Left ventricle myocardium inferior (tissue), 1 donor: ENCODE measurements at regions not wholly inside any gene's neighbourhood (a gene's known extent, or its start where the extent isn't known, plus 50 kb on each side); places are given as distances from the start of the nearest gene placed in this dataset.

Experiments used
- DNase-seq: peaks from one replicate; pipeline ENCODE4 v3.0.0-alpha.2; 2020
- H3K27ac ChIP-seq: fragments of 200-600 bp; replicated peaks from 2 replicates; pipeline ENCODE4 v1.8.0; 2021
- H3K27me3 ChIP-seq: fragments of 200-600 bp; 2 replicates; pipeline ENCODE4 v1.8.0; 2021; ENCODE audit warnings: low read depth
- H3K36me3 ChIP-seq: fragments of 200-600 bp; 2 replicates; pipeline ENCODE4 v1.8.0; 2021
- H3K4me1 ChIP-seq: fragments of 200-600 bp; 2 replicates; pipeline ENCODE4 v1.8.0; 2021
- H3K4me3 ChIP-seq: fragments of 200-600 bp; 2 replicates; pipeline ENCODE4 v1.8.0; 2021; ENCODE audit warnings: mild to moderate bottlenecking, moderate library complexity
- H3K9me3 ChIP-seq: fragments of 200-600 bp; replicated peaks from 2 replicates; pipeline ENCODE4 v1.8.0; 2021
- intact Hi-C: fragments of 100-400 bp; cut with micrococcal nuclease; formaldehyde crosslinking; loops from one replicate; pipeline ENCODE4 v1.11.0; 2022
- TF ChIP-seq, protein P1 (sequence below): fragments of 200-600 bp; IDR thresholded peaks from 2 replicates; pipeline ENCODE4 v1.8.0; 2021; ENCODE audit warnings: antibody characterized with exemption, mild to moderate bottlenecking, borderline replicate concordance
- donor health status: DM: no; HTN: yes; CAD: no; lungs with severe emphysema.

DNA sequence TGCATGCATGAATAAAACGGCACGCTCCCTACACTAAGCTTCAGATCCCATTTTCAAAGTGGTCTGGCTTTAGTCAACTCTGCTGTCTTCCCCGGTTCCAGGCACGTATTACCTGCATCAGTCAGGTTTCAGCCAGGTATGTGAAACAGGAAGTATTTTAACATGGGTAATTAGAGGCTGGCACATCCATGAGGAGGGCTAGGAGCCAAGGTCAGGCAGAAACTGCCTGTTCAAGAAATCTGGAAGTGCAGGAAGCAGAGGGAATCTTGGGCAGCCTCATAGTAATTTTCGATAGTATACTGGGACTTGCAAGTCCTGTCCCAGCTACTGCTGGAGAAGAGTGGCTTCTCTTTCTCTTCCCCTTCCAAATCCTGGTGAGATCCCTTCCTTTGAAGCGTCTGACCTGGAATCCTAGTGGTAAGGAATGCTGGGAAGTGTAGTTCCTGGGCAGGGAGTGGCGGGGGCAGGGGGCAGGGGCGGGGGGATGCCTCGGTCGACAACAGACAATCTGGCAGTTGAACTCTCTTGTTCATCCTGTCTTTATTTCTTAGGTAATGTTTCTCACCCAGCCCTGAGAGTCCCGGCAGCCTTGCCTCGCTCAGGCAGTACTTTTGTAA, 403.1 kb downstream of the TLE4 start:
- Histone ChIP-seq H3K27ac (no peak overlapping the region), H3K36me3 (no peaks in the 10 kb centered on the region), H3K9me3 (no peaks in the 10 kb centered on the region), H3K4me3 (no peak overlapping the region), H3K27me3 (peaks cover 61% of the 10 kb centered on the region), H3K4me1 (no peaks in the 10 kb centered on the region)
- TF ChIP-seq, protein P1, sequence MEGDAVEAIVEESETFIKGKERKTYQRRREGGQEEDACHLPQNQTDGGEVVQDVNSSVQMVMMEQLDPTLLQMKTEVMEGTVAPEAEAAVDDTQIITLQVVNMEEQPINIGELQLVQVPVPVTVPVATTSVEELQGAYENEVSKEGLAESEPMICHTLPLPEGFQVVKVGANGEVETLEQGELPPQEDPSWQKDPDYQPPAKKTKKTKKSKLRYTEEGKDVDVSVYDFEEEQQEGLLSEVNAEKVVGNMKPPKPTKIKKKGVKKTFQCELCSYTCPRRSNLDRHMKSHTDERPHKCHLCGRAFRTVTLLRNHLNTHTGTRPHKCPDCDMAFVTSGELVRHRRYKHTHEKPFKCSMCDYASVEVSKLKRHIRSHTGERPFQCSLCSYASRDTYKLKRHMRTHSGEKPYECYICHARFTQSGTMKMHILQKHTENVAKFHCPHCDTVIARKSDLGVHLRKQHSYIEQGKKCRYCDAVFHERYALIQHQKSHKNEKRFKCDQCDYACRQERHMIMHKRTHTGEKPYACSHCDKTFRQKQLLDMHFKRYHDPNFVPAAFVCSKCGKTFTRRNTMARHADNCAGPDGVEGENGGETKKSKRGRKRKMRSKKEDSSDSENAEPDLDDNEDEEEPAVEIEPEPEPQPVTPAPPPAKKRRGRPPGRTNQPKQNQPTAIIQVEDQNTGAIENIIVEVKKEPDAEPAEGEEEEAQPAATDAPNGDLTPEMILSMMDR = no peak
- intact Hi-C loops = no loop called here
- DNase-seq = no peak

DNA sequence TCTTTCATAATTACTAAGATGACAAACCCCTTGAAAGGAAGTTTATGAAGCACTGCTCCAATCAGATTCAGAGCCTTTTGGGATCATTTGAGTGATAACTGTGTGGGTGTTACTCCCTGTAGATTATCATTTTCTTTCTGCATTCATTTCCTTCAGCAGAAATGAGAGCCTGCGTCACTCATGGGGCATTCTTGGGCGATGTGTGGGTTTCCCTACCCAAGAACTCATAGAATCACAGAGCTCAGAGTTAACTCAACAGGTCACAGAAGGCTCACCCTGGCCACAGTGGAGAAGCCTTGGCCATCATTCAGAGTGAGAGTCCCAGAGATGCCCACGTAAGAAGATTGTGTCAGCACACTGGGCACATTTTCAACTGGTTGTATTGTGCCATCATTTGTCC, 401.9 kb downstream of the TLE4 start:
- H3K9me3 ChIP-seq = no peaks in the 10 kb centered on the region
- H3K27me3 ChIP-seq = peaks cover 53% of the 10 kb centered on the region
- no peaks in the 10 kb centered on the region for H3K36me3 ChIP-seq
- no peak for DNase-seq
- no peak overlapping the region for H3K27ac ChIP-seq
- TF ChIP-seq, protein P1 = no peak
- H3K4me3 ChIP-seq = no peak overlapping the region
- intact Hi-C loops = no loop called here
- no peaks in the 10 kb centered on the region for H3K4me1 ChIP-seq

GRCh38 chr9:79970146-79970425, 398.3 kb downstream of the TLE4 start:
- Histone ChIP-seq H3K4me3 (no peak overlapping the region), H3K9me3 (no peaks in the 10 kb centered on the region), H3K4me1 (no peaks in the 10 kb centered on the region), H3K36me3 (no peaks in the 10 kb centered on the region), H3K27ac (no peak overlapping the region), H3K27me3 (peaks cover 27% of the 10 kb centered on the region)
- intact Hi-C loops = no loop called here
- DNase-seq = no peak
- TF ChIP-seq, protein P1 = no peak

GRCh38 chr9:79969393-79970145, 397.8 kb downstream of the TLE4 start:
- no peaks in the 10 kb centered on the region for H3K4me1 ChIP-seq
- no peak overlapping the region for H3K27ac ChIP-seq
- TF ChIP-seq, protein P1 = no peak
- no peak for DNase-seq
- no peaks in the 10 kb centered on the region for H3K9me3 ChIP-seq
- no peaks in the 10 kb centered on the region for H3K36me3 ChIP-seq
- intact Hi-C loops = no loop called here
- peaks cover 32% of the 10 kb centered on the region for H3K27me3 ChIP-seq
- H3K4me3 ChIP-seq = no peak overlapping the region

- no peaks in the 10 kb centered on the region for H3K4me1 ChIP-seq
- TF ChIP-seq, protein P1 = no peak
- intact Hi-C loops = no loop called here
- no peaks in the 10 kb centered on the region for H3K36me3 ChIP-seq
- DNase-seq = no peak
- H3K9me3 ChIP-seq = no peaks in the 10 kb centered on the region
- peaks cover 32% of the 10 kb centered on the region for H3K27me3 ChIP-seq
- no peak overlapping the region for H3K27ac ChIP-seq
- no peak overlapping the region for H3K4me3 ChIP-seq
These were observed 396.8 kb downstream of the TLE4 start for GRCh38 chr9:79968533-79968932.
